ENCODE measurements at regions not wholly inside any gene's neighbourhood (a gene's known extent, or its start where the extent isn't known, plus 50 kb on each side); places are given as distances from the start of the nearest gene placed in this dataset.
"Not testable (repeated sequence)": the region's sequence is repeated elsewhere in the genome, so short reads cannot be mapped to it uniquely, and the experiment has no call there.

- H3K9me3 ChIP-seq (replicated peaks in 1 of 3); intact Hi-C loops (cut with DNase I); H3K27me3 ChIP-seq; H3K36me3 ChIP-seq (replicated peaks in 1 of 2); H3K4me1 ChIP-seq (replicated peaks in 1 of 2): not testable (repeated sequence)
- Histone ChIP-seq H3K4me3 (peak overlapping the region in 1 of 4 donors; percentile 49), H3K27ac (peak overlapping the region in 2 of 5 donors; percentile 57 to 69)
- TF ChIP-seq CTCF (IDR thresholded peaks at IDR 0.05) (peak in 4 of 6 experiments; percentile 5 to 35 (median 20)), POLR2A (IDR thresholded peaks at IDR 0.05) (peak in 1 of 2 donors; percentile 25)
- 0 to 9% (median 7%) methylated on average over 2 to 53 of the region's 55 CpGs for WGBS, 4 donors
- DNase-seq: peak in 6 of 7 donors; percentile 51 to 83 (median 58)
Measured at GRCh38 chr9:41643571-41644279, 454.6 kb upstream of the ZNG1F start.

GRCh38 chr9:41633726-41634125 lies 444.6 kb upstream of the ZNG1F start:
- intact Hi-C loops (cut with DNase I); H3K27ac ChIP-seq: not testable (repeated sequence)
- WGBS, 4 donors: 50 to 70% (median 63%) methylated on average over 3 of the region's 3 CpGs

GRCh38 chr9:41623666-41624065 lies 434.5 kb upstream of the ZNG1F start:
- 84 to 87% (median 86%) methylated on average over 9 to 10 of the region's 10 CpGs for WGBS, 4 donors
- H3K4me1 ChIP-seq (replicated peaks in 1 of 2); H3K9me3 ChIP-seq (replicated peaks in 1 of 3); DNase-seq; H3K27me3 ChIP-seq; H3K36me3 ChIP-seq (replicated peaks in 1 of 2); H3K4me3 ChIP-seq; H3K27ac ChIP-seq; intact Hi-C loops (cut with DNase I): not testable (repeated sequence)

More at GRCh38 chr9:41633726-41634125, 444.6 kb upstream of the ZNG1F start:
- not testable (repeated sequence) for H3K4me1 ChIP-seq (replicated peaks in 1 of 2); H3K27me3 ChIP-seq; DNase-seq; H3K36me3 ChIP-seq (replicated peaks in 1 of 2); H3K4me3 ChIP-seq; H3K9me3 ChIP-seq (replicated peaks in 1 of 3)

- H3K27me3 ChIP-seq; H3K4me1 ChIP-seq (replicated peaks in 1 of 2); H3K4me3 ChIP-seq; H3K27ac ChIP-seq; H3K36me3 ChIP-seq (replicated peaks in 1 of 2); DNase-seq; intact Hi-C loops (cut with DNase I); H3K9me3 ChIP-seq (replicated peaks in 1 of 3): not testable (repeated sequence)
- 48 to 100% (median 98%) methylated on average over 1 to 2 of the region's 2 CpGs; no CpG with 5 or more reads in 1 of the 4 donors for WGBS, 4 donors
Measured at GRCh38 chr9:41619254-41619653, 430.1 kb upstream of the ZNG1F start.

- intact Hi-C loops (cut with DNase I); H3K4me3 ChIP-seq; H3K9me3 ChIP-seq (replicated peaks in 1 of 3); H3K27ac ChIP-seq; DNase-seq; H3K4me1 ChIP-seq (replicated peaks in 1 of 2); H3K27me3 ChIP-seq; H3K36me3 ChIP-seq (replicated peaks in 1 of 2): not testable (repeated sequence)
- 64 to 73% methylated on average over 1 to 3 of the region's 4 CpGs; no CpG with 5 or more reads in 2 of the 4 donors for WGBS, 4 donors
Measured at GRCh38 chr9:41606961-41607547, 417.9 kb upstream of the ZNG1F start.

- H3K9me3 ChIP-seq (replicated peaks in 1 of 3); DNase-seq; H3K27ac ChIP-seq; H3K27me3 ChIP-seq; intact Hi-C loops (cut with DNase I); H3K4me1 ChIP-seq (replicated peaks in 1 of 2); H3K36me3 ChIP-seq (replicated peaks in 1 of 2); H3K4me3 ChIP-seq: not testable (repeated sequence)
- 45 to 50% (median 46%) methylated on average over 1 of the region's 1 CpG for WGBS, 4 donors
Measured at GRCh38 chr9:41565572-41565971, 376.5 kb upstream of the ZNG1F start.

Small RNAs in the stretch of these regions (small RNA-seq; reads per million reads assigned to genes)
- gene AL591926.1 (0 reads per million in 2 donors), gene AL591926.4 (0 reads per million in 2 donors), gene AL591926.5 (0 reads per million in 2 donors), gene AL591926.6 (0 reads per million in 2 donors), gene AL591926.8 (0 reads per million in 2 donors), gene AL591926.9 (0 reads per million in 2 donors), gene RF00019 (0 reads per million in 2 donors), gene RF00156 (0 reads per million in 2 donors), gene RN7SL565P (0 reads per million in 2 donors)

Data from adrenal gland (tissue), 9 donors.